Neural progenitor cell (in vitro differentiated cells): ENCODE measurements at regions not wholly inside any gene's neighbourhood (a gene's known extent, or its start where the extent isn't known, plus 50 kb on each side); places are given as distances from the start of the nearest gene placed in this dataset.

Source experiments
- DNase-seq: peaks from one replicate; pipeline ENCODE4 v3.0.0-alpha.2; 2016; ENCODE audit warnings: low spot score
- H2AFZ ChIP-seq: fragments of 200-600 bp; sonication (generic); replicated peaks from 2 replicates; pipeline ENCODE4 v1.6.1; 2016; ENCODE audit warnings: antibody characterized with exemption
- H3F3A ChIP-seq: fragments of 200-600 bp; sonication (generic); 2 replicates; pipeline ENCODE4 v1.6.1; 2016; ENCODE audit warnings: antibody characterized with exemption, low read depth
- H3K27ac ChIP-seq: fragments of 200-600 bp; sonication (generic); 2 replicates; pipeline ENCODE4 v1.5.1; 2016; ENCODE audit warnings: mild to moderate bottlenecking
- H3K27me3 ChIP-seq: fragments of 200-600 bp; sonication (generic); 2 replicates; pipeline ENCODE4 v1.6.1; 2016; ENCODE audit warnings: mild to moderate bottlenecking, moderate library complexity
- H3K36me3 ChIP-seq: fragments of 200-600 bp; sonication (generic); 2 replicates; pipeline ENCODE4 v1.5.1; 2016
- H3K4me1 ChIP-seq: fragments of 200-600 bp; sonication (generic); 2 replicates; pipeline ENCODE4 v1.6.1; 2016; ENCODE audit warnings: mixed run types
- H3K4me2 ChIP-seq: fragments of 200-600 bp; sonication (generic); 2 replicates; pipeline ENCODE4 v1.6.1; 2016
- H3K4me3 ChIP-seq: fragments of 200-600 bp; sonication (generic); 2 replicates; pipeline ENCODE4 v1.5.1; 2016
- H3K79me2 ChIP-seq: fragments of 200-600 bp; sonication (generic); 2 replicates; pipeline ENCODE4 v1.6.1; 2016; ENCODE audit warnings: low read depth
- H3K9ac ChIP-seq: fragments of 200-600 bp; sonication (generic); 2 replicates; pipeline ENCODE4 v1.6.1; 2016
- H3K9me3 ChIP-seq: fragments of 200-600 bp; sonication (generic); 2 replicates; pipeline ENCODE4 v1.5.1; 2016; ENCODE audit warnings: low read depth
- H4K20me1 ChIP-seq: fragments of 200-600 bp; sonication (generic); 2 replicates; pipeline ENCODE4 v1.6.1; 2016; ENCODE audit warnings: low read depth
- H3K27ac Mint-ChIP-seq: 3 replicates; pipeline ENCODE4 v1.8.0; 2021; ENCODE audit warnings: mixed read lengths
- H3K27me3 Mint-ChIP-seq: 2 replicates; pipeline ENCODE4 v1.8.0; 2022; ENCODE audit warnings: low read depth, mild to moderate bottlenecking, inconsistent platforms, moderate library complexity, mixed read lengths; ENCODE audit not compliant: insufficient read depth
- H3K36me3 Mint-ChIP-seq: 3 replicates; pipeline ENCODE4 v1.8.0; 2021; ENCODE audit warnings: mixed read lengths
- H3K4me1 Mint-ChIP-seq: 3 replicates; pipeline ENCODE4 v1.8.0; 2021; ENCODE audit warnings: mixed read lengths
- H3K4me3 Mint-ChIP-seq: 3 replicates; pipeline ENCODE4 v1.8.0; 2021; ENCODE audit warnings: mild to moderate bottlenecking, moderate library complexity, mixed read lengths
- H3K9me3 Mint-ChIP-seq: 3 replicates; pipeline ENCODE4 v1.8.0; 2020; ENCODE audit warnings: mixed read lengths
- EZH2 ChIP-seq: fragments of 200-600 bp; sonication (generic); IDR thresholded peaks from 2 replicates; pipeline ENCODE4 v1.6.1; 2017; ENCODE audit warnings: antibody characterized with exemption, mild to moderate bottlenecking, moderate library complexity
- EZH2phosphoT487 ChIP-seq: fragments of 200-600 bp; sonication (generic); IDR thresholded peaks from 2 replicates; pipeline ENCODE4 v1.6.1; 2017; ENCODE audit warnings: antibody characterized with exemption
- TF ChIP-seq, protein P1 (sequence below): fragments of 200-600 bp; sonication (generic); IDR thresholded peaks from 2 replicates; pipeline ENCODE4 v1.5.1; 2017; ENCODE audit warnings: antibody characterized with exemption, mild to moderate bottlenecking

DNA sequence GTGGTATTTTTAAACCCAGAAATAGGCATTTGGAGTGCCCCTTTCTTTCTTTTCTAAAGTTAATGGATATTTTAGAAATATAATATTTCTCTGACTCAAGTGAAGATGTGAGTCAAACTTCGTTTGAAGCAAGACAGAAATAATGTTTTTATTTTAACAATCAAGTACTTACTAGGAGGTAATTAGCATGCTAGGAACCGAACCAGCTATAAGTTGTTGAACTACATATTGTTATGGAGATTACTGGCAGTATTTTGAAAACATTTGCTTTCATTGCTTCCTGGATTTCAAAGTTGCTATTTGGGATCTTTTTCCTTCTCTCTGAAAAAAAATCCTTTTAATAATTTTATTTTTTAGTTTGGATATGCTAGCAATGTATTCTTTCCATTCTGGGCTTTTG is 225.2 kb downstream of the NEDD1 start:
- peak overlapping the region; percentile 95 for H3K27ac Mint-ChIP-seq
- Histone ChIP-seq H3K27me3 (peaks cover 22% of the 10 kb centered on the region), H4K20me1 (peaks cover 5% of the 10 kb centered on the region), H2AFZ (no peak overlapping the region), H3K36me3 (no peaks in the 10 kb centered on the region), H3K9me3 (no peaks in the 10 kb centered on the region), H3K4me2 (peak overlapping the region; percentile 54), H3K9ac (no peak overlapping the region), H3F3A (peaks cover 66% of the 10 kb centered on the region), H3K27ac (peak overlapping the region; percentile 90), H3K4me3 (no peak overlapping the region), H3K79me2 (no peaks in the 10 kb centered on the region), H3K4me1 (peaks cover 68% of the 10 kb centered on the region)
- H3K4me1 Mint-ChIP-seq, result peaks cover 61% of the 10 kb centered on the region
- peaks cover 22% of the 10 kb centered on the region for H3K36me3 Mint-ChIP-seq
- H3K27me3 Mint-ChIP-seq, result no peaks in the 10 kb centered on the region
- no peak for TF ChIP-seq EZH2
- TF ChIP-seq EZH2phosphoT487, result no peak
- TF ChIP-seq, protein P1, sequence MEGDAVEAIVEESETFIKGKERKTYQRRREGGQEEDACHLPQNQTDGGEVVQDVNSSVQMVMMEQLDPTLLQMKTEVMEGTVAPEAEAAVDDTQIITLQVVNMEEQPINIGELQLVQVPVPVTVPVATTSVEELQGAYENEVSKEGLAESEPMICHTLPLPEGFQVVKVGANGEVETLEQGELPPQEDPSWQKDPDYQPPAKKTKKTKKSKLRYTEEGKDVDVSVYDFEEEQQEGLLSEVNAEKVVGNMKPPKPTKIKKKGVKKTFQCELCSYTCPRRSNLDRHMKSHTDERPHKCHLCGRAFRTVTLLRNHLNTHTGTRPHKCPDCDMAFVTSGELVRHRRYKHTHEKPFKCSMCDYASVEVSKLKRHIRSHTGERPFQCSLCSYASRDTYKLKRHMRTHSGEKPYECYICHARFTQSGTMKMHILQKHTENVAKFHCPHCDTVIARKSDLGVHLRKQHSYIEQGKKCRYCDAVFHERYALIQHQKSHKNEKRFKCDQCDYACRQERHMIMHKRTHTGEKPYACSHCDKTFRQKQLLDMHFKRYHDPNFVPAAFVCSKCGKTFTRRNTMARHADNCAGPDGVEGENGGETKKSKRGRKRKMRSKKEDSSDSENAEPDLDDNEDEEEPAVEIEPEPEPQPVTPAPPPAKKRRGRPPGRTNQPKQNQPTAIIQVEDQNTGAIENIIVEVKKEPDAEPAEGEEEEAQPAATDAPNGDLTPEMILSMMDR, result no peak
- no peak for DNase-seq
- H3K9me3 Mint-ChIP-seq, result peaks cover 28% of the 10 kb centered on the region
- no peak overlapping the region for H3K4me3 Mint-ChIP-seq

DNA sequence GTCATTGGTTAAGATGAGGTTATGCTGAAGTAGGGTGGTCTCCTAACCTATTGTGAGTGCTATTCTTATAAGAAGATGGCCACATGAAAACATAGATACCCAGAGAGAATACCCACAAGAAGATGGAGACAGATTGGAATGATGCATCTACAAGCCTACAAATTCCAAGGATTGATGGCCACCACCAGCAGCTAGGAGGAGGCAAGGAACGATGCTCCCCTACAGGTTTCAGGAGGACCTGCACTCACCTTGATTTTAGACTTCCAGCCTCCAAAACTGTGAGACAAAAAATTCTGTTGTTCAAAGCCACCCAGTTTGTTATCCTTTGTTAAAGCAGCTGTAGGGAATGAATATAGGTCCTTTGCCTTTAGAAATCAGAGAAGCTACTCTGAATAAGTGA is 227.4 kb downstream of the NEDD1 start:
- H3K27me3 Mint-ChIP-seq, result peaks cover 3% of the 10 kb centered on the region
- H3K4me1 ChIP-seq, result peaks cover 57% of the 10 kb centered on the region
- no peak overlapping the region for H3K4me3 Mint-ChIP-seq
- no peaks in the 10 kb centered on the region for H3K36me3 ChIP-seq
- H3K4me2 ChIP-seq, result no peak overlapping the region
- H3K79me2 ChIP-seq, result no peaks in the 10 kb centered on the region
- peaks cover 57% of the 10 kb centered on the region for H3K4me1 Mint-ChIP-seq
- peaks cover under 1% of the 10 kb centered on the region for H3K27me3 ChIP-seq
- no peaks in the 10 kb centered on the region for H4K20me1 ChIP-seq
- H3K4me3 ChIP-seq, result no peak overlapping the region
- H3K27ac Mint-ChIP-seq, result peak overlapping the region; percentile 97
- H3F3A ChIP-seq, result peaks cover 53% of the 10 kb centered on the region
- H2AFZ ChIP-seq, result no peak overlapping the region
- TF ChIP-seq, protein P1, result peak; percentile 26
- TF ChIP-seq EZH2phosphoT487, result no peak
- DNase-seq, result no peak
- H3K9me3 Mint-ChIP-seq, result peaks cover 24% of the 10 kb centered on the region
- H3K9me3 ChIP-seq, result no peaks in the 10 kb centered on the region
- H3K27ac ChIP-seq, result no peak overlapping the region
- no peak overlapping the region for H3K9ac ChIP-seq
- H3K36me3 Mint-ChIP-seq, result peaks cover 19% of the 10 kb centered on the region

DNA sequence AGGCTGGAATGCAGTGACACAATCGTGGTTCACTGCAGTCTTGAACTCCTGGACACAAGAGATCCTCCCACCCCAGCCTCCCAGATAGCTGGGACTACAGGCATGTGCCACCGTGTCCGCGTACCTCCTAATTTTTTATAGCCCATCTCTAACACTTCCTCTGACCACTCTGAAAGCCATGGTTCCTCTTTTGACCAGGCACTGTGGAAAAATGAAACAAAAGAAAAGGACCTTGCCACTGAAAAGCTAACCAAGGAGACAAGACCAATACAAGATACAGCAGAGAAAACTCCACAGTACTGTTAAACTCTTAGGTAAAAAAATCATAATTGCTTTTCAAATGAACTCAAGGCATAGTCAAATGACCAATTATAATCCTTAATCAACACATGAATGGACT is 233.3 kb downstream of the NEDD1 start:
- DNase-seq, result no peak
- Mint-ChIP-seq H3K9me3 (peaks cover 19% of the 10 kb centered on the region), H3K27ac (peak overlapping the region; percentile 86), H3K4me1 (peaks cover 70% of the 10 kb centered on the region), H3K4me3 (no peak overlapping the region), H3K27me3 (peaks cover 5% of the 10 kb centered on the region), H3K36me3 (peaks cover 13% of the 10 kb centered on the region)
- Histone ChIP-seq H3K27ac (no peak overlapping the region), H3F3A (peaks cover 44% of the 10 kb centered on the region), H4K20me1 (no peaks in the 10 kb centered on the region), H3K9ac (no peak overlapping the region), H2AFZ (no peak overlapping the region), H3K79me2 (no peaks in the 10 kb centered on the region), H3K4me1 (peaks cover 53% of the 10 kb centered on the region), H3K4me3 (no peak overlapping the region), H3K27me3 (no peaks in the 10 kb centered on the region), H3K4me2 (no peak overlapping the region), H3K9me3 (no peaks in the 10 kb centered on the region), H3K36me3 (no peaks in the 10 kb centered on the region)
- no peak for TF ChIP-seq EZH2
- TF ChIP-seq, protein P1, result no peak
- no peak for TF ChIP-seq EZH2phosphoT487
